Panc1 (cell line): ENCODE measurements at regions not wholly inside any gene's neighbourhood (a gene's known extent, or its start where the extent isn't known, plus 50 kb on each side); places are given as distances from the start of the nearest gene placed in this dataset.

ENCODE experiments used
- ATAC-seq: fragments of 200-7000 bp; cut with Tn5 transposase; 2 replicates; pipeline ENCODE4 v1.9.1; 2020; ENCODE audit warnings: mild to moderate bottlenecking, moderate library complexity
- BruUV-seq: library from RNA; stranded (reverse); fragments of 400-500 nt; replicated peaks from 2 replicates; lab custom pipeline; 2021; lab: Mats Ljungman, UMichigan
- CTCF ChIA-PET: fragments of 300-600 bp; sonication (Branson Sonifier 250); formaldehyde crosslinking; loops from one replicate; lab custom pipeline; 2022; ENCODE audit warnings: antibody characterized with exemption; lab: Charles Lee
- POLR2A ChIA-PET: fragments of 300-600 bp; sonication (Branson Sonifier 250); formaldehyde crosslinking; loops from one replicate; lab custom pipeline; 2022; ENCODE audit warnings: antibody characterized with exemption; lab: Charles Lee
- DNase-seq: peaks from one replicate; pipeline ENCODE4 v3.0.0-alpha.2; 2010; ENCODE audit warnings: low read depth, low spot score
- H3K27ac ChIP-seq: 2 replicates; pipeline ENCODE4 v1.5.1; 2011; ENCODE audit warnings: mild to moderate bottlenecking, low read length, inconsistent platforms
- H3K27me3 ChIP-seq: fragments of 200-500 bp; sonication (Bioruptor generic); 2 replicates; pipeline ENCODE4 v1.6.0; 2014; ENCODE audit warnings: low read length, inconsistent platforms; ENCODE audit not compliant: control insufficient read depth, insufficient read depth
- H3K36me3 ChIP-seq: fragments of 200-500 bp; sonication (Bioruptor generic); 2 replicates; pipeline ENCODE4 v1.5.1; 2014; ENCODE audit warnings: inconsistent platforms, mild to moderate bottlenecking, low read length, moderate library complexity; ENCODE audit not compliant: control insufficient read depth, insufficient read depth
- H3K4me1 ChIP-seq: 2 replicates; pipeline ENCODE4 v1.5.1; 2011; ENCODE audit warnings: inconsistent platforms, mild to moderate bottlenecking, low read length, moderate library complexity; ENCODE audit not compliant: control insufficient read depth, insufficient read depth
- H3K4me3 ChIP-seq, 2 experiments: 2 replicates each; pipeline ENCODE4 v1.5.1; 2011 to 2012; ENCODE audit warnings: low read depth in 2 of 2, low read length in 2 of 2, mild to moderate bottlenecking in 2 of 2, inconsistent platforms in 1 of 2, moderate library complexity in 1 of 2
- H3K9me3 ChIP-seq: fragments of 200-500 bp; sonication (Bioruptor generic); 2 replicates; pipeline ENCODE4 v1.5.1; 2014; ENCODE audit warnings: low read depth, mild to moderate bottlenecking, inconsistent platforms, low read length, moderate library complexity; ENCODE audit not compliant: control insufficient read depth, insufficient read depth
- CTCF ChIP-seq: fragments of 450-650 bp; IDR thresholded peaks from 2 replicates; pipeline ENCODE4 v1.5.1; 2017; ENCODE audit warnings: mild to moderate bottlenecking
- POLR2AphosphoS5 ChIP-seq: IDR thresholded peaks from 2 replicates; pipeline ENCODE4 v1.6.1; 2012; ENCODE audit warnings: mild to moderate bottlenecking, low read depth, low read length, moderate library complexity
- REST ChIP-seq, 2 experiments: IDR thresholded peaks; 2 replicates each; pipeline ENCODE4 v1.6.1; 2011 to 2012; ENCODE audit warnings: low read depth in 2 of 2, control low read depth in 1 of 2, low read length in 1 of 2, mild to moderate bottlenecking in 1 of 2, moderate library complexity in 1 of 2; ENCODE audit not compliant: insufficient read depth in 1 of 2
- SIN3A ChIP-seq: IDR thresholded peaks from 2 replicates; pipeline ENCODE4 v1.6.1; 2012; ENCODE audit warnings: low read depth, mild to moderate bottlenecking, low read length, moderate library complexity, borderline replicate concordance; ENCODE audit not compliant: insufficient read depth
- TCF7L2 ChIP-seq: IDR thresholded peaks from 2 replicates; pipeline ENCODE4 v1.6.1; 2011; ENCODE audit warnings: mild to moderate bottlenecking, low read depth, low read length, inconsistent platforms
- in situ Hi-C: cut with HindIII; loops from 2 replicates; pipeline ENCODE4 v1.10.0; 2016; ENCODE audit warnings: low sequenced_read_pairs, low pct_unique_long_range_greater_than_20kb
- intact Hi-C: fragments of 100-400 bp; cut with micrococcal nuclease; formaldehyde crosslinking; loops from one replicate; pipeline ENCODE4 v1.10.0; 2022; ENCODE audit not compliant: unreplicated experiment

DNA sequence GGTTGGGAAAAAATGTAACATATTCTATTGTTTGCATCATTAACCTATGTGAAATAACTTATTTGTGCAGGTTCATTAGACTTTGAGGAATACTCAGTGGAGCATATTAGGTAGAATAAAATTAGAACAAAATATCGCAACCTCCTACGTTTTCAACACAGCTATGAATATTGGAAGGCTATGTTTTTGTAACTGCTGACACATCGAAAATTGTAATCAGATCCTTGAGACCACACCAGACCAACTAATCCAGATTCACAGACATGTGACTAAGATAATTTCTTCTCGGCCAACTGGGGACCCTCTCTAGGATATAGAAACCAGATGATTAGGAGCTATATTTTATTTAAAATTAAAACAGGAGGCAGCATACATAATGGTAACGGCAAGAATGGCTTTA is 77.5 kb upstream of the VWC2 start:
- TF ChIP-seq CTCF (no peak), TCF7L2 (no peak), SIN3A (no peak), REST (IDR thresholded peaks at IDR 0.05; ENCODE audit: insufficient read depth in 1 of 2, low read depth in 2 of 2, low read length in 1 of 2) (no peak), POLR2AphosphoS5 (no peak)
- in situ Hi-C loops: no loop called here
- Histone ChIP-seq H3K4me3 (no peak overlapping the region), H3K9me3 (no peaks in the 10 kb centered on the region), H3K4me1 (no peaks in the 10 kb centered on the region), H3K27ac (no peak overlapping the region), H3K36me3 (no peaks in the 10 kb centered on the region), H3K27me3 (no peaks in the 10 kb centered on the region)
- intact Hi-C loops: no loop called here
- ATAC-seq: no peak
- no TSS peak for BruUV-seq
- POLR2A ChIA-PET: no interaction called here
- CTCF ChIA-PET: no interaction called here
- DNase-seq: no peak

- no peaks in the 10 kb centered on the region for H3K36me3 ChIP-seq
- ATAC-seq (no peak), DNase-seq (no peak)
- intact Hi-C loops (no loop called here), in situ Hi-C loops (no loop called here)
- H3K4me3 ChIP-seq: no peak overlapping the region
- ChIA-PET CTCF (no interaction called here), POLR2A (no interaction called here)
- no peak overlapping the region for H3K27ac ChIP-seq
- no peaks in the 10 kb centered on the region for H3K27me3 ChIP-seq
- TF ChIP-seq REST (IDR thresholded peaks at IDR 0.05; ENCODE audit: insufficient read depth in 1 of 2, low read depth in 2 of 2, low read length in 1 of 2) (no peak), CTCF (no peak), TCF7L2 (no peak), SIN3A (no peak), POLR2AphosphoS5 (no peak)
- no peaks in the 10 kb centered on the region for H3K4me1 ChIP-seq
- no peaks in the 10 kb centered on the region for H3K9me3 ChIP-seq
- no TSS peak for BruUV-seq
Observed at GRCh38 chr7:49700841-49701240, 72.6 kb upstream of the VWC2 start.
